ENCODE measurements at regions not wholly inside any gene's neighbourhood (a gene's known extent, or its start where the extent isn't known, plus 50 kb on each side); places are given as distances from the start of the nearest gene placed in this dataset.

DNA sequence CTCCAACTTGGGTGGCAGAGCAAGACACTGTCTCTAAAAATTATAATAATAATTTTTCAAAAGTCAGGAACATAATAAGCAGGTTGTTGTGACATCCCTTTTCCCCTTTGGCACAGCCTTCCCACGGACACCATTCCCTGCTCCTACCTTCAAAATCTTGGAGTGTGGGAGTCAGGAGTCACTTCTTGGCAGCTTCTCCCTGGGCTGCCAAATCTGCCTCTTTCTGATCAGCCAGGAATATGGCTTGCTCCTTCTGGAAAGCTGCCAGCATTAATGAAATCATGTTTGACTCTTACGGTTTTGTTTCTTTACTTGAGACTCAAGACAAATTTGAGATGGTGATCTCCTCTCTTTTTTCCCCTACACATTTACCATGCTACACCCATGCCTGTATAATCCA is 391.4 kb upstream of the SYT1 start:
- TF ChIP-seq, protein P1, sequence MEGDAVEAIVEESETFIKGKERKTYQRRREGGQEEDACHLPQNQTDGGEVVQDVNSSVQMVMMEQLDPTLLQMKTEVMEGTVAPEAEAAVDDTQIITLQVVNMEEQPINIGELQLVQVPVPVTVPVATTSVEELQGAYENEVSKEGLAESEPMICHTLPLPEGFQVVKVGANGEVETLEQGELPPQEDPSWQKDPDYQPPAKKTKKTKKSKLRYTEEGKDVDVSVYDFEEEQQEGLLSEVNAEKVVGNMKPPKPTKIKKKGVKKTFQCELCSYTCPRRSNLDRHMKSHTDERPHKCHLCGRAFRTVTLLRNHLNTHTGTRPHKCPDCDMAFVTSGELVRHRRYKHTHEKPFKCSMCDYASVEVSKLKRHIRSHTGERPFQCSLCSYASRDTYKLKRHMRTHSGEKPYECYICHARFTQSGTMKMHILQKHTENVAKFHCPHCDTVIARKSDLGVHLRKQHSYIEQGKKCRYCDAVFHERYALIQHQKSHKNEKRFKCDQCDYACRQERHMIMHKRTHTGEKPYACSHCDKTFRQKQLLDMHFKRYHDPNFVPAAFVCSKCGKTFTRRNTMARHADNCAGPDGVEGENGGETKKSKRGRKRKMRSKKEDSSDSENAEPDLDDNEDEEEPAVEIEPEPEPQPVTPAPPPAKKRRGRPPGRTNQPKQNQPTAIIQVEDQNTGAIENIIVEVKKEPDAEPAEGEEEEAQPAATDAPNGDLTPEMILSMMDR (conservative IDR thresholded peaks at IDR 0.05; ENCODE audit: low read depth, low read length), result no peak
- DNase-seq (ENCODE audit: low read depth), result no peak
- H3K4me3 ChIP-seq (ENCODE audit: low read depth, low read length), result no peak overlapping the region

DNA sequence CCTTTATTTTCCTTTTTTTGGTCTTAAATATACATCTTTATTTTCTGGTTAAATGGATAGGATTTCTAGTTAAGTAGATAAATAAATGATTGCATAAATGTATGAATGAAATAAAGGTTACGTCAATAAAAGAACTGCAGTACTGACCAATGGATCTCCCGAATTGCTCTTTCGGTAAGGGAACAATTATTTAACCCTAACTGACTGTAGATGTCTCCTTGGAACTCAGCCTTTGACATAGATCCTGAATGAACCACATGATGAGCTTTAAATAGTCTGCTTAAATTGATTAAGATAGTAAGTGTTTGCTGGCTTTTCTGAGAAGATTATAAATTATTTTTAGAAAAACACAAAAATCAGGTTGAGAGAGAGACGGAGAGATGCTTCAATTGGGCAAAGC is 391.0 kb upstream of the SYT1 start:
- no peak overlapping the region for H3K4me3 ChIP-seq (ENCODE audit: low read depth, low read length)
- DNase-seq (ENCODE audit: low read depth), result no peak
- TF ChIP-seq, protein P1 (conservative IDR thresholded peaks at IDR 0.05; ENCODE audit: low read depth, low read length), result no peak

DNA sequence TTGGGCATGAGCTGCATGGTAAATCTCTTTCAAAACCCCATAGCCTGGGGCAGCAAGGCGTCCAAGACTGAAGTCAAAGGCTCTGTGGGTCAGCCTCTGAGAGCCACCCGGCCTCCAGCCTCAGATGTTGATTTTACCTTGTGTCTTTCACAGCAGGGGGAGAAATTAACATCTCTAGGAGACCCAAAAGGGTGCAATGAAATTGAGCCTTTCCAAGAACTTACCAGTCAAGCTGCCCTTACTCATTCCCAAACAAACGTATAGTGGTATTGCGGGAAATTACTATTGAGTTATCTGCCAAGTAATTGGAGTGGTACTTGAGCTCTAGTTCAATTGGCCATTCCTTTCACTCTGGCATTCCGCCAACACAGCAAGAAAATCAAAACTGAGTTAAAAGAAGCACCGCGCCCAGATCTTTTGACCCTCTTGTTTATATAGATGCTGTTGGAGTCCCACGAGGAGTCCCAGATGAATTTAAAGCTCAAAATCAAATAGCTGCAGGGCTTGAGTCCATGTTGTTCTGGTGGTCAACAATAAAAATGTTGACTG is 380.7 kb upstream of the SYT1 start:
- TF ChIP-seq, protein P1 (conservative IDR thresholded peaks at IDR 0.05; ENCODE audit: low read depth, low read length), result no peak
- no peak for DNase-seq (ENCODE audit: low read depth)
- no peak overlapping the region for H3K4me3 ChIP-seq (ENCODE audit: low read depth, low read length)

DNA sequence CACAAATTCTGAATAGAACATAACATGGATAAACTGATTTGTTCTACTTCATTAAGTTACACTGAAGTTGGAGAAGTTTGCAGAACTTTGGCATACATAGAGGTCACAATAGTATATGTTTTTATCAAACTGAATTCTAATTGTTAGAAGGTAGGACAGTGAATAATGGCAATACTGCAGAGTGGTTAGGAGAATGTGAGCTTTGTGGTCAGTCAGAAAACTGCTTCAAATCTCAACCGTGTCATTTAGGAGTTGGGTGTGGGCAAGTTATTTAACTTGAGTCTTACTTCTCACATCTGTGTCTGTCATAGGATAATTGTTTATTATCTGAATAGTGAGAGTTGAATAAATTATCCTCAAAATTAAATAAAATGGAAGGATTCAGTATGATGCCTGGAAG is 374.6 kb upstream of the SYT1 start:
- H3K4me3 ChIP-seq (ENCODE audit: low read depth, low read length), result no peak overlapping the region
- DNase-seq (ENCODE audit: low read depth), result no peak
- TF ChIP-seq, protein P1 (conservative IDR thresholded peaks at IDR 0.05; ENCODE audit: low read depth, low read length), result no peak

DNA sequence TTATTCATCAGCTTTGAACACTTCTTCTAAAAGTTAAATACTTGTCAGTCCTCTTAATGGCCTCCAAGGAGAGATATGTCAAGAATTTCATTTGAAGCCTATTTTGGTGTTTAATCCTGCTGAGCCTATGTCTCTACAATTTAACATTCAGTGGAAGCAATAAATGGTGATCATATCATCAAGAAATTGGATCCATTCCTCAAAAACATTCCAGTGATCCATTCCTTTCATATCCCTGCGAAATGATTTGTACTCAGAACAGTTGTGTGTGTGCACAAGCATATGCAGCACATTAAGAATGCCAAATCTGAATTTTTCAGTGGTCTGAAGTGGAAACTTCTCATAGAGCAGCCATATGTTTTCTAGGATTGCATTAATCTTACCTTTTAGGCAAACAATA is 373.7 kb upstream of the SYT1 start:
- no peak overlapping the region for H3K4me3 ChIP-seq (ENCODE audit: low read depth, low read length)
- TF ChIP-seq, protein P1 (conservative IDR thresholded peaks at IDR 0.05; ENCODE audit: low read depth, low read length), result no peak
- no peak for DNase-seq (ENCODE audit: low read depth)

DNA sequence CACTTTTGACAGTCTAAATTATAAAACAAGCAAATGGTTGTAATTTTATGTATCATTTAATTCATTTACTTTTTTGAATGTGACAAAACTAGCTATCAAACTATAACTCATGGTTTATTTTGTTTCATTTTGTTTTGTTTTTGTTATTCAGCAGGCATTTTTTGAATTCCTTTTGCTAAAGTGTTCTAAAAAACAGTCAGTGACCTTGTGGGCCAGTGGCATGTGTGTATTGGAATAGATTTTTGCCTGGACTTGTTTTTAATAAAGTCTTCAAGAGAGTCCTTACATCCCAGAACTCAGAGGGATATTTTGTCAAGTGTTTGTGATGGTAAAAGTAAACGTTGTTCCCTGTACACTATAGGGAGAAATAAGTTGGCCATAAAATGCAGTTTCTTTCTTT is 369.7 kb upstream of the SYT1 start:
- no peak for DNase-seq (ENCODE audit: low read depth)
- H3K4me3 ChIP-seq (ENCODE audit: low read depth, low read length), result no peak overlapping the region
- TF ChIP-seq, protein P1 (conservative IDR thresholded peaks at IDR 0.05; ENCODE audit: low read depth, low read length), result no peak

DNA sequence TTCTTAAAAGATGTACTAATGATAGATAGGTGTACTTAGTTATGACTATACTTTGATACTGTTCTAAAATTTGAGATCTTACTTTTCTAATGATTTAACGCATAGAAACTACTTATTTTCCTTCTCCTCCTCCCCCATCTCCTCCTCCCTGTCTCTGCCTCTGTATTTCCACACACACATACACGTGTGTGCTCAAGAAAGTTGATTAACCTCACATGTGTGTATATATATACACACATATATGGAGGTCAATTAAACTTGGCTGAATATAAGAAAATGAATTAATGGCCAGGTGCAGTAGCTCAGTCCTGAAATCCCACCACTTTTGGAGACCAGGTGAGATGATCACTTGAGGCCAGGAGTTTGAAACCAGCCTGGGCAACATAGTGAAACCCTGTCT is 362.7 kb upstream of the SYT1 start:
- TF ChIP-seq, protein P1 (conservative IDR thresholded peaks at IDR 0.05; ENCODE audit: low read depth, low read length), result no peak
- no peak overlapping the region for H3K4me3 ChIP-seq (ENCODE audit: low read depth, low read length)
- DNase-seq (ENCODE audit: low read depth), result no peak
